SH-SY5Y (cell line): ENCODE measurements at regions not wholly inside any gene's neighbourhood (a gene's known extent, or its start where the extent isn't known, plus 50 kb on each side); places are given as distances from the start of the nearest gene placed in this dataset.

Experiments
- GATA2 ChIP-seq: IDR thresholded peaks from 2 replicates; pipeline ENCODE4 v1.6.1; 2011; ENCODE audit warnings: mild to moderate bottlenecking, low read depth, low read length
- GATA3 ChIP-seq: IDR thresholded peaks from 2 replicates; pipeline ENCODE4 v1.6.1; 2011; ENCODE audit warnings: low read depth, mild to moderate bottlenecking, low read length, moderate library complexity

DNA sequence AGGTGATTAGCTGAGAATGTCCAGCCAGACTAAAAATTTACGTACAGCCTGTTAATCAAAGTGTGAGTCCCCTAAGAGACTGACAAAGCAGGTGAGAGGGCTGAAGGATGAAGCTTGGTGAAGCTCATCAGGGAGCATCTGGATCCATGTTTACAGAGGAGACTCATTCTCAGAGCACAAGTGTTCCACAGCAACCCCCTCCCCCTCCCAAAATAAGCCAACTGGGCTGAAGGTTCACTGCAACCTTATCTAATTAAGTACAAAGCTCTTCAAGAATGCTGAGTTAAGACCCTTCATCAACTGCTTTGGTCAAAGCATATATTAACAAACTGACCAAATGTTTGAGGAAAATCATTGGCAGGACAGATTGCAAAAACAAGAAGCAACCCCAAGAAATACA, 262.6 kb upstream of the ZNF385D start:
- TF ChIP-seq GATA3 (no peak), GATA2 (no peak)
